Kidney (tissue), 13 donors: ENCODE measurements at regions not wholly inside any gene's neighbourhood (a gene's known extent, or its start where the extent isn't known, plus 50 kb on each side); places are given as distances from the start of the nearest gene placed in this dataset.

Experiments used
- DNase-seq, 5 donors: peaks; one replicate each; pipeline ENCODE4 v3.0.0-alpha.2; 2013 to 2020
- FAIRE-seq: peaks from 2 replicates; lab custom pipeline; 2012; peaks lifted over from hg19 to GRCh38; lab: Jason Lieb, UNC
- H3K27ac ChIP-seq, 2 donors: one replicate each; pipeline ENCODE4 v1.7.0; 2013; ENCODE audit warnings: low read depth in 2 of 2, low read length in 2 of 2, inconsistent platforms in 1 of 2
- H3K27me3 ChIP-seq: one replicate; pipeline ENCODE4 v1.7.1; 2013; ENCODE audit warnings: low read length, inconsistent platforms; ENCODE audit not compliant: control insufficient read depth, insufficient read depth
- H3K36me3 ChIP-seq, 3 donors: one replicate each; pipeline versions ENCODE4 v1.7.0 to v1.7.1; 2013; ENCODE audit warnings: low read length in 3 of 3, control low read depth in 1 of 3, inconsistent platforms in 1 of 3; ENCODE audit not compliant: insufficient read depth in 3 of 3, control insufficient read depth in 2 of 3
- H3K4me1 ChIP-seq, 3 donors: one replicate each; pipeline versions ENCODE4 v1.7.0 to v1.7.1; 2013; ENCODE audit warnings: low read length in 3 of 3, inconsistent platforms in 1 of 3, low read depth in 1 of 3; ENCODE audit not compliant: control insufficient read depth in 2 of 3, insufficient read depth in 2 of 3
- H3K4me3 ChIP-seq, 3 donors: one replicate each; pipeline versions ENCODE4 v1.7.0 to v1.8.1; 2013; ENCODE audit warnings: low read length in 3 of 3, control low read depth in 1 of 3, inconsistent platforms in 1 of 3
- H3K9ac ChIP-seq, 3 donors: one replicate each; pipeline versions ENCODE4 v1.7.0 to v1.7.1; 2013; ENCODE audit warnings: low read length in 3 of 3, control low read depth in 1 of 3, inconsistent platforms in 1 of 3
- H3K9me3 ChIP-seq, 3 donors: one replicate each; pipeline versions ENCODE4 v1.7.0 to v1.7.1; 2013; ENCODE audit warnings: low read length in 3 of 3, control low read depth in 1 of 3, inconsistent platforms in 1 of 3; ENCODE audit not compliant: control insufficient read depth in 2 of 3, insufficient read depth in 1 of 3
- CTCF ChIP-seq: IDR thresholded peaks from 3 replicates; pipeline ENCODE4 v1.5.1; 2012; ENCODE audit warnings: mild to moderate bottlenecking, moderate library complexity, borderline replicate concordance; ENCODE audit not compliant: insufficient read depth; ENCODE audit errors: extremely low read depth
- intact Hi-C: fragments of 100-400 bp; cut with DNase I; formaldehyde crosslinking; loops from one replicate; pipeline ENCODE4 v1.11.1; 2022
- donor health status: control.
- donor health status: control.
- donor health status: control.
- donor health status: control.
- donor health status: control.
- donor health status: DM: yes; HTN: yes; CAD: no.
- donor health status: Normal renal cell carcinoma (clear cell type).

- DNase-seq, result no peak
- H3K27ac ChIP-seq, result no peak overlapping the region
Observed at GRCh38 chr5:167895899-167896659, 395.4 kb upstream of the WWC1 start.

GRCh38 chr5:167896814-167897213 is 394.6 kb upstream of the WWC1 start:
- intact Hi-C loops, result no loop called here
- H3K27me3 ChIP-seq, result no peaks in the 10 kb centered on the region
- TF ChIP-seq CTCF, result no peak
- no peak for DNase-seq
- no peaks in the 10 kb centered on the region for H3K9me3 ChIP-seq
- H3K36me3 ChIP-seq, result no peaks in the 10 kb centered on the region
- no peaks in the 10 kb centered on the region for H3K4me1 ChIP-seq
- no peak overlapping the region for H3K27ac ChIP-seq
- no peak for FAIRE-seq
- no peak overlapping the region for H3K9ac ChIP-seq
- H3K4me3 ChIP-seq, result no peak overlapping the region

More at GRCh38 chr5:167895899-167896659, 395.4 kb upstream of the WWC1 start:
- Histone ChIP-seq H3K9me3 (no peaks in the 10 kb centered on the region), H3K4me3 (no peak overlapping the region), H3K27me3 (no peaks in the 10 kb centered on the region), H3K4me1 (no peaks in the 10 kb centered on the region), H3K9ac (no peak overlapping the region), H3K36me3 (no peaks in the 10 kb centered on the region)
- intact Hi-C loops, result no loop called here
- no peak for TF ChIP-seq CTCF
- no peak for FAIRE-seq

GRCh38 chr5:167897371-167897770 is 394.1 kb upstream of the WWC1 start:
- TF ChIP-seq CTCF, result no peak
- Histone ChIP-seq H3K9me3 (no peaks in the 10 kb centered on the region), H3K36me3 (no peaks in the 10 kb centered on the region), H3K4me3 (no peak overlapping the region), H3K27me3 (no peaks in the 10 kb centered on the region), H3K27ac (no peak overlapping the region), H3K4me1 (no peaks in the 10 kb centered on the region), H3K9ac (no peak overlapping the region)
- FAIRE-seq (no peak), DNase-seq (no peak)
- intact Hi-C loops, result no loop called here
